ENCODE measurements at regions not wholly inside any gene's neighbourhood (a gene's known extent, or its start where the extent isn't known, plus 50 kb on each side); places are given as distances from the start of the nearest gene placed in this dataset.

GRCh38 chr10:10910634-10911033, 107.0 kb upstream of the CELF2 start:
- no peak for DNase-seq (ENCODE audit: low spot score)

- no peak for DNase-seq (ENCODE audit: low spot score)
Observed at GRCh38 chr10:10911035-10911434, 106.6 kb upstream of the CELF2 start.

- DNase-seq (ENCODE audit: low spot score): no peak
Observed at GRCh38 chr10:10911471-10911921, 106.2 kb upstream of the CELF2 start.

GRCh38 chr10:10914144-10914543, 103.5 kb upstream of the CELF2 start:
- DNase-seq (ENCODE audit: low spot score): no peak

GRCh38 chr10:10915215-10915614, 102.5 kb upstream of the CELF2 start:
- DNase-seq (ENCODE audit: low spot score): no peak

- no peak for DNase-seq (ENCODE audit: low spot score)
Observed at GRCh38 chr10:10917031-10917430, 100.6 kb upstream of the CELF2 start.

GRCh38 chr10:10919976-10920375, 97.7 kb upstream of the CELF2 start:
- no peak for DNase-seq (ENCODE audit: low spot score)

- no peak for DNase-seq (ENCODE audit: low spot score)
Observed at GRCh38 chr10:10921826-10922461, 95.7 kb upstream of the CELF2 start.

GRCh38 chr10:10923029-10923651, 94.5 kb upstream of the CELF2 start:
- DNase-seq (ENCODE audit: low spot score): no peak

GRCh38 chr10:10925667-10926066, 92.0 kb upstream of the CELF2 start:
- DNase-seq (ENCODE audit: low spot score): no peak

GRCh38 chr10:10927608-10928007, 90.1 kb upstream of the CELF2 start:
- no peak for DNase-seq (ENCODE audit: low spot score)

- DNase-seq (ENCODE audit: low spot score): no peak
Observed at GRCh38 chr10:10930979-10931743, 86.5 kb upstream of the CELF2 start.

GRCh38 chr10:10935032-10935431, 82.6 kb upstream of the CELF2 start:
- no peak for DNase-seq (ENCODE audit: low spot score)

GRCh38 chr10:10938676-10939075, 79.0 kb upstream of the CELF2 start:
- no peak for DNase-seq (ENCODE audit: low spot score)

- no peak for DNase-seq (ENCODE audit: low spot score)
Observed at GRCh38 chr10:10941127-10941730, 76.4 kb upstream of the CELF2 start.

GRCh38 chr10:10942441-10942840, 75.2 kb upstream of the CELF2 start:
- DNase-seq (ENCODE audit: low spot score): no peak

- no peak for DNase-seq (ENCODE audit: low spot score)
Observed at GRCh38 chr10:10946081-10946480, 71.6 kb upstream of the CELF2 start.

- DNase-seq (ENCODE audit: low spot score): no peak
Observed at GRCh38 chr10:10946801-10947200, 70.9 kb upstream of the CELF2 start.

- no peak for DNase-seq (ENCODE audit: low spot score)
Observed at GRCh38 chr10:10951675-10952074, 66.0 kb upstream of the CELF2 start.

- no peak for DNase-seq (ENCODE audit: low spot score)
Observed at GRCh38 chr10:10952800-10953199, 64.9 kb upstream of the CELF2 start.

GRCh38 chr10:10956681-10957542, 60.8 kb upstream of the CELF2 start:
- no peak for DNase-seq (ENCODE audit: low spot score)

- no peak for DNase-seq (ENCODE audit: low spot score)
Observed at GRCh38 chr10:10958041-10958440, 59.6 kb upstream of the CELF2 start.

All from NAMALWA (cell line).